Loucy (cell line): ENCODE measurements at regions not wholly inside any gene's neighbourhood (a gene's known extent, or its start where the extent isn't known, plus 50 kb on each side); places are given as distances from the start of the nearest gene placed in this dataset.

Experiments used
- CTCF ChIP-seq: fragments of 200-600 bp; sonication (generic); conservative IDR thresholded peaks from 2 replicates; pipeline ENCODE4 v1.5.1; 2014; ENCODE audit warnings: mild to moderate bottlenecking, antibody characterized with exemption, low read length
- EZH2phosphoT487 ChIP-seq: fragments of 200-600 bp; IDR thresholded peaks from 2 replicates; pipeline ENCODE4 v1.6.1; 2018; ENCODE audit warnings: antibody characterized with exemption, mild to moderate bottlenecking, moderate library complexity, borderline replicate concordance

- TF ChIP-seq CTCF (no peak), EZH2phosphoT487 (no peak)
Measured at GRCh38 chr3:64393193-64393592, 167.9 kb upstream of the PRICKLE2 start.
